ENCODE measurements at regions not wholly inside any gene's neighbourhood (a gene's known extent, or its start where the extent isn't known, plus 50 kb on each side); places are given as distances from the start of the nearest gene placed in this dataset.
A peak's percentile ranks its signal among the peaks of the same experiment; 100 is the strongest.

GRCh38 chr21:35378881-35379280 is 329.8 kb upstream of the RUNX1 start:
- TF ChIP-seq EZH2phosphoT487 (IDR thresholded peaks at IDR 0.05; ENCODE audit: insufficient read depth, low read depth) (no peak), EZH2 (IDR thresholded peaks at IDR 0.05; ENCODE audit: insufficient read depth, poor library complexity, severe bottlenecking) (no peak)
- peaks cover 38% of the 10 kb centered on the region for H3K4me1 ChIP-seq (ENCODE audit: insufficient read depth)

GRCh38 chr21:35377505-35378090 is 328.5 kb upstream of the RUNX1 start:
- Histone ChIP-seq H3K9me3 (ENCODE audit: low read depth) (no peaks in the 10 kb centered on the region), H3K9ac (no peak overlapping the region), H3K9me2 (ENCODE audit: insufficient read depth) (no peaks in the 10 kb centered on the region), H3K79me2 (ENCODE audit: insufficient read depth) (no peaks in the 10 kb centered on the region), H3F3A (ENCODE audit: insufficient read depth) (peaks cover 26% of the 10 kb centered on the region), H3K4me3 (no peak overlapping the region), H3K27me3 (replicated peaks; ENCODE audit: insufficient read depth) (no peaks in the 10 kb centered on the region), H3K36me3 (ENCODE audit: low read depth) (no peaks in the 10 kb centered on the region), H3K27ac (no peak overlapping the region), H2AFZ (no peak overlapping the region), H3K4me1 (ENCODE audit: insufficient read depth) (peaks cover 38% of the 10 kb centered on the region), H3K4me2 (ENCODE audit: unreplicated experiment) (peak overlapping the region; percentile 16), H4K20me1 (ENCODE audit: insufficient read depth) (no peaks in the 10 kb centered on the region)
- in situ Hi-C loops (cut with MboI) = loop anchor here (25.0 kb wide), 1 partner anchor 490 kb away; no protein-coding TSS in a partner anchor
- TF ChIP-seq EZH2 (IDR thresholded peaks at IDR 0.05; ENCODE audit: insufficient read depth, poor library complexity, severe bottlenecking) (no peak), EZH2phosphoT487 (IDR thresholded peaks at IDR 0.05; ENCODE audit: insufficient read depth, low read depth) (no peak)
- 74 to 77% methylated on average over 7 of the region's 7 CpGs for WGBS, 2 experiments (ENCODE audit: low coverage in 1 of 2, low lambda C conversion rate in 2 of 2, missing lambda C conversion rate in 2 of 2)
- peak; percentile 15 for DNase-seq

More at GRCh38 chr21:35378881-35379280, 329.8 kb upstream of the RUNX1 start:
- H2AFZ ChIP-seq = no peak overlapping the region; the same call in 1 of the 2 replicates
- no peaks in the 10 kb centered on the region for H3K9me3 ChIP-seq (ENCODE audit: low read depth)
- WGBS, 2 experiments (ENCODE audit: low coverage in 1 of 2, low lambda C conversion rate in 2 of 2, missing lambda C conversion rate in 2 of 2) = 100% methylated on average over 1 of the region's 1 CpG
- peaks cover 26% of the 10 kb centered on the region for H3F3A ChIP-seq (ENCODE audit: insufficient read depth)
- no peaks in the 10 kb centered on the region for H3K27me3 ChIP-seq (replicated peaks; ENCODE audit: insufficient read depth)
- no peak overlapping the region for H3K4me2 ChIP-seq (ENCODE audit: unreplicated experiment)
- H3K36me3 ChIP-seq (ENCODE audit: low read depth) = no peaks in the 10 kb centered on the region
- H3K9me2 ChIP-seq (ENCODE audit: insufficient read depth) = no peaks in the 10 kb centered on the region
- no peaks in the 10 kb centered on the region for H4K20me1 ChIP-seq (ENCODE audit: insufficient read depth)
- no peak overlapping the region for H3K27ac ChIP-seq
- DNase-seq = no peak
- H3K4me3 ChIP-seq = no peak overlapping the region
- in situ Hi-C loops (cut with MboI) = loop anchor here (25.0 kb wide), 1 partner anchor 492 kb away; no protein-coding TSS in a partner anchor
- H3K79me2 ChIP-seq (ENCODE audit: insufficient read depth) = no peaks in the 10 kb centered on the region
- H3K9ac ChIP-seq = no peak overlapping the region

- DNase-seq = peak; percentile 14
- no peak overlapping the region for H3K4me3 ChIP-seq
- no peak overlapping the region for H3K9ac ChIP-seq
- H3K4me2 ChIP-seq (ENCODE audit: unreplicated experiment) = peak overlapping the region; percentile 59
- H3K36me3 ChIP-seq (ENCODE audit: low read depth) = no peaks in the 10 kb centered on the region
- no peaks in the 10 kb centered on the region for H3K79me2 ChIP-seq (ENCODE audit: insufficient read depth)
- no peak for TF ChIP-seq EZH2 (IDR thresholded peaks at IDR 0.05; ENCODE audit: insufficient read depth, poor library complexity, severe bottlenecking)
- no peak for TF ChIP-seq EZH2phosphoT487 (IDR thresholded peaks at IDR 0.05; ENCODE audit: insufficient read depth, low read depth)
- H3K9me3 ChIP-seq (ENCODE audit: low read depth) = no peaks in the 10 kb centered on the region
- peaks cover 26% of the 10 kb centered on the region for H3F3A ChIP-seq (ENCODE audit: insufficient read depth)
- H3K9me2 ChIP-seq (ENCODE audit: insufficient read depth) = no peaks in the 10 kb centered on the region
- H3K4me1 ChIP-seq (ENCODE audit: insufficient read depth) = peaks cover 38% of the 10 kb centered on the region
- 53% methylated on average over 7 of the region's 7 CpGs for WGBS, 2 experiments (ENCODE audit: low coverage in 1 of 2, low lambda C conversion rate in 2 of 2, missing lambda C conversion rate in 2 of 2)
- H3K27ac ChIP-seq = peak overlapping the region; percentile 6; the same call in 1 of the 2 replicates
- H2AFZ ChIP-seq = 0 out of 2 replicates have a peak overlapping the region, but pooled peaks have one; percentile 36
- H4K20me1 ChIP-seq (ENCODE audit: insufficient read depth) = no peaks in the 10 kb centered on the region
- in situ Hi-C loops (cut with MboI) = loop anchor here (25.0 kb wide), 1 partner anchor 489 kb away; no protein-coding TSS in a partner anchor
- no peaks in the 10 kb centered on the region for H3K27me3 ChIP-seq (replicated peaks; ENCODE audit: insufficient read depth)
Measured at GRCh38 chr21:35376406-35377135, 327.5 kb upstream of the RUNX1 start.

- no peaks in the 10 kb centered on the region for H3K36me3 ChIP-seq (ENCODE audit: low read depth)
- TF ChIP-seq EZH2 (IDR thresholded peaks at IDR 0.05; ENCODE audit: insufficient read depth, poor library complexity, severe bottlenecking) = no peak
- TF ChIP-seq EZH2phosphoT487 (IDR thresholded peaks at IDR 0.05; ENCODE audit: insufficient read depth, low read depth) = no peak
- peaks cover 38% of the 10 kb centered on the region for H3K4me1 ChIP-seq (ENCODE audit: insufficient read depth)
- H3K9me2 ChIP-seq (ENCODE audit: insufficient read depth) = no peaks in the 10 kb centered on the region
- H2AFZ ChIP-seq = no peak overlapping the region
- H3K4me2 ChIP-seq (ENCODE audit: unreplicated experiment) = peak overlapping the region; percentile 29
- H3K27me3 ChIP-seq (replicated peaks; ENCODE audit: insufficient read depth) = no peaks in the 10 kb centered on the region
- no peak overlapping the region for H3K9ac ChIP-seq
- H3F3A ChIP-seq (ENCODE audit: insufficient read depth) = peaks cover 26% of the 10 kb centered on the region
- H3K9me3 ChIP-seq (ENCODE audit: low read depth) = no peaks in the 10 kb centered on the region
- in situ Hi-C loops (cut with MboI) = loop anchor here (25.0 kb wide), 1 partner anchor 488 kb away; no protein-coding TSS in a partner anchor
- H3K4me3 ChIP-seq = no peak overlapping the region
- H3K79me2 ChIP-seq (ENCODE audit: insufficient read depth) = no peaks in the 10 kb centered on the region
- WGBS, 2 experiments (ENCODE audit: low coverage in 1 of 2, low lambda C conversion rate in 2 of 2, missing lambda C conversion rate in 2 of 2) = 0 to 5% methylated on average over 1 of the region's 1 CpG
- peak; percentile 93 for DNase-seq
- no peaks in the 10 kb centered on the region for H4K20me1 ChIP-seq (ENCODE audit: insufficient read depth)
- peak overlapping the region; percentile 71 for H3K27ac ChIP-seq
Measured at GRCh38 chr21:35375115-35375514, 326.0 kb upstream of the RUNX1 start.
